ENCODE measurements at regions not wholly inside any gene's neighbourhood (a gene's known extent, or its start where the extent isn't known, plus 50 kb on each side); places are given as distances from the start of the nearest gene placed in this dataset.
A peak's percentile ranks its signal among the peaks of the same experiment; 100 is the strongest.

DNA sequence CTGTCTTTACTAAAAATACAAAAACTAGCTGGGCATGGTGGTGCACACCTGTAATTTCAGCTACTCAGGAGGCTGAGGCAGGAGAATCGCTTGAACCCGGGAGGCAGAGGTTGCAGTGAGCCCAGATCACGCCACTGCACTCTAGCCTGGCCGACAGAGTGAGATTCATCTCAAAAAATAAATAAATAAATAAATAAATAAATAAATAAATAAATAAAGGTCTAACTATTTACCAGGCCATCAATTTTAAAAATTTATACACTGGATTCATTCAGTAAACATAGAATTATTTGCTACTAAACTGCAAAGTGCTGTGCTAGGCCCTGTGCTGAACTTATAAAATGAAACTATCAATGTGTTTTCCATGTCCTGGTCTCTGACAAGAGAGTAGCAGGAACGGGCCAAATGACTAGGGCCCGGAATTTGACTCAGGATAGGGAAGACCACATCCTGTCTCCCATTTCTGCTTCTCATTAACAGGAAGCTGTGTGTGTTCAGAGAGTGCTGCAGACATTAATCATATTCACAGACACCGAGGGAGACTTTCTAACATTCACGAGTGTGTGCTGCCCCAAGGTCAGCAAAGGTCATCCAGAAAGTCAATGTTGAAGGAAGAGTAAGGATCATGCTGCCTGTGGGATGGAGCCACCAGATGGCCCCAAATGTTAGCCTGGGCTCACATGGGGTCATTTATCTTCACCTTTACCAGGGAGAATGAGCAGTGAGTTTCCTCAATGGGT lies 95.8 kb downstream of the SPP2 start:
- DNase-seq, result no peak

DNA sequence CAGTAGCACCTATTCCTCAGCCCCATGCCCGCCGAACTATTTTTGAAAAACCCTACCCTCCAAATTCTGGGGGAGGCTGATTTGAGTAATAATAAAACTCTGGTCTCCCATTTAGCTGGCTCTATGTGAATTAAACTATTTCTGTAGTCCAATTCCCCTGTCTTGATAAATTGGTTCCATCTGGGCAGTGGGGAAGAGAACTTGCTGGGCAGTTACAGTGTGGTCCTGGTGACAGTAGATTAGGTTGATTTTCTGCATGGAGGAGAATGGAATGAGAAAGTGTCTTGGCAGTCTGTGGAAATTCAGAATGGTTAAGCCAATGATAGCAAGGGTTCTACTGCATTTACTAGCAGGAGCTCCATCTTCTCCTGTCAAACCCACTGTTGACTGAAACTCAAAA lies 95.0 kb downstream of the SPP2 start:
- DNase-seq, result no peak

DNA sequence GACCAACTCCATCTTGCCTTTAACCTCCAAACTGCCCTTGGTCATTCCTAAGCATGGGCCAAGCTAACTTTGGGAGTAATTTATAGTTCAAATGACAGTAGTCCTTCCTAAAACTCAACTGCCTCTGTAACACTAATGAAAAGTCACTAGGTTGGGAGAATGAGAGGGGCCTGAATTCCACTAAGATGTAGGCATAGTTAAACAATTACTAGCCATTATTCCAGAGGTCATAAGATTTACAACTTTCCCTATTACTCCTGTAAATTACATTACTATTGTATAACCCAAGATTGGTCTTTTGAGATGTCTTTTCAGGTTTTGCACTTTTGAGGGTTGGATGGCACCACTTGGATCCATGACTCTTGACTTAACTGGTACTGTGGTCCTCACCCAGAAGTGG lies 94.6 kb downstream of the SPP2 start:
- DNase-seq, result no peak

DNA sequence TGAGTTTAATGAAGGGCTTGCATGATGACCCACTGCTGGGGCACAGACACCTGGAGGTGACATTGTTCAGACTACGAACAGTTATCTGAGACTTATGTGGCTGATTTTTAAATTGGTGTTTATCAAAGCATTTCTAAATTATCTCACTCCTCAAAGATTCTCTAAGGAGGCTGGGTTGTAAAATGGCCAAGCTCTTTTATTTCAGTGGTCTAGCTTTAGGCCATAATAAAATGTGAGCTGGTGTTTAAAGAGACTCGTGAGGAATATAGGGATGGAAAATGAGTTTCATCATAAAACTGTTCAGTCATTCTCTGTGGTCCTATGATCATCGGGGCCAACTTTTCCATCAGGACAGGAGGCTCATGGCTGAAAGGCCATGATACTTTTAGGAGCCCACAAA lies 93.4 kb downstream of the SPP2 start:
- DNase-seq, result no peak

DNA sequence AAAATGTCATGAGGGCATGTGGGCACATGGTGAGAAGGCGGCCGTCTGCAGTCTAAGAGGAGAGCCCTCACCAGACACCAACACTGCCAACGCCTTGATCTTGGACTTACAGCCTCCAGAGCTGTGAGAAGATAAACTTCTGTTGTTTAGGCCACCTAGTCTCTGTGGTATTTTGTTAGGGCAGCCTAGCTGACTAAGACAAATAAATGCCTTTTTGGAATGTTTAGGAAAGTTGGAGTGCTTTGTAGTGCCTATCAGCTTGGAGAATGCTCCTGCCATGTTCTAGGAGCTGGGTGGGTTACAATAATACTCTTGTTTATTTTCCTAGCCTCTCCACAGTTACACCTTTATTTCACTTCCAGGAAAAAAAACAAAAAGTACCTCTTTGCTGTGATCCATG lies 92.0 kb downstream of the SPP2 start:
- no peak for DNase-seq

DNA sequence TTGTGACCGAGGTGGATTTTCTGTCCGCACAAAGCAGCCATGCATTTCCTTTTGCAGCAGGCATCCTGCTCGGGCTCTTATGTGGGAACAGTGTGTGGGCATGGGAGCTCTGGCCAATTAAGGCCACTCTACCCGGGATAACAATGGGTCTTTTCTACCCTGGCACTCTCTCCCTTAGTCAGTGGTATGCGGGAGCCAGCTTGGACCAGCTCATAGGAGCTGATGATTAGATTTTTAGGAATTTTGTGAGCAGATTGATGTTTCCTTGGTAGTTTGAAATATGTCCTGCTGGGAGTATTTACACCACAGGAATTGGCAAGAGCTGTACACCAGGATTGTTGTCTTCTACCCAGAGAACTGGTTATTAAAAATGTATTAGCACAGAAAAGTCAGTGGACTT lies 89.3 kb downstream of the SPP2 start:
- DNase-seq, result no peak

DNA sequence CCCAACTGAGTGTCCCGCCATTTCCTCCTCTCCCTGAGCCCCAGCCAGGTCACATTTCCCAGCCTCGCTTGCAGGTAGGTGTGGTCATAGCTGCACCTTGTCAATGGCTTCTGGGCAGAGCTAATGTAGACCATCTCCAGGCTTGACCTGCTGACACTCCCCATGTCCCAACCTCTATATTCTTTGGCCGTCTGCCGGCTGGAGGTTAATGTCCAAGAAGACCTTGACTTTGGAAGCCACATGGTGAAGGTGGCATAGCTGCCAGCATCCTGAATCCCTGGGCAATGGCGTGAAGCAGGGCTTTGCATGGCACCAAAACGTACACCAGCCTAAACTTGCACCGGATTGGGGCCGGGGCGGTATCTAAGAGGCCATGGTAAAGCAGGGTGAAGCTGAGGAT lies 88.3 kb downstream of the SPP2 start:
- DNase-seq, result no peak

DNA sequence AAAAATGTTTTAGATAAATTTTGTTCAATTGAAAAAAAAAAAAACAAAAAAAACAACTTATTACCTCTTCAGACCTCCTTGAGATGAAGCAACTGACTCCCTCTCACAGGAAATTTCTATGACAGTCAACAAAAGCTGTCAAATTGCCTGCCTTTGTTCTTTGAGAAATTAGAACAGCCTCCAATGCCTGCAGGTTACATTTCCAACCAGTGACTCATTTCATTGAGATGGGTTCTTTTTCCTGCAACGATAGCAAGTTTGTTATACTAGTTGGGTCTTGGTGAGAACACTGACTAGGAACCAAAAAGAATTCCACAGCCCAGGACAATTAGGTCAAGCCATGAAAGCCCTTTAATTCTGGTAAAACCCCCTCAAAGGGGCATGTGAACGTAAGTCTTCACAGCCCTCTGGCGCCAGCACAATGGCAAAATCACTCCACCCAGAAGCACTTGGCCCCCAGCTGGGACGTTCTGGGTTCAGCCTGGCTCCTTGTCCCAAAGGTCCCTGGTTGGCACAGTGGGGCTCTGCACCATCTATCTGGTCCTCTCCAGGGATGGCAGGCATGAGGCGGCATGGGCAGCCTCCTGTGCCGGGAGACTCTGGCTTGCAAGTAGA lies 87.0 kb downstream of the SPP2 start:
- DNase-seq, result no peak

DNA sequence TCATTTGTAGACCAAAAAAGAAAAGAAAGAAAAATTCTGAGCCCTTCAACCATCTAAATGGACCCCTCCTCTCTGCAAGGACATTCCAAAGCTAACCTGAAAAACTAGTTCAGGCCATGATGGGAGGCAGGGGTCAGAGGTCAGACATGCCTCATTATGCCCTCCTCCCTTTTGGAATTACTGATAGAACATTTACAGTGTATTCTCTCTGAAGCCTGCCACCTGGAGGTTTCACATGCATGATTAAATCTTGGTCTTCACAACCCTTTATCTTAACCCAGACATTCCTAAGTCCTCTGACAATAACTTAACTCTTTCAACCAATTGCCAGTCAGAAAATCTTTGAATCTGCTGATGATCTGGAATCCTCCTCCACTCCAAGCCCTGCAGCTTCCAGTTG lies 86.0 kb downstream of the SPP2 start:
- DNase-seq, result no peak

DNA sequence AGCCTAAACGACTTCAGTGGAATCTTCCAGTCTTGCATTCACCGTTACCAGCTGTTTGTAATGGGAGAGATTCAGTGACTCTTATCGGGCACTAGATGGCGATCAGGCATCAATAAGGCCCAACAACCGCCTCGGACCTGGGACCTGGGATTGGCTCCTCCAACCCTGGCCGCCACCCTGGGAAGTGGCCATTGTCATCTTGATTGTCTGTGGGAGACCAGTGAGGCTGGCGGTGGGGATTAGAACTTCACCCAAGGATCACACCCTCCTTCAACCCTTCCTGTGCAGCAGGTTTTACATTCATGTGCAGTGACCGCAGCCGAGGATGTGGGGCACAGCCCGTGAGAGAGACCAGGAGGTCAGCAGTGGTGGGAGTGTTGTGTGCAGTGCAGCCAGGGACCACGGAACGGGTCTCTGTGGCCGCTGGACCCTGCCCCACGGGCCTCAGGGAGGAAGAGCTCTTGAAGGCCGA lies 85.3 kb downstream of the SPP2 start:
- peak; percentile 80 for DNase-seq

DNA sequence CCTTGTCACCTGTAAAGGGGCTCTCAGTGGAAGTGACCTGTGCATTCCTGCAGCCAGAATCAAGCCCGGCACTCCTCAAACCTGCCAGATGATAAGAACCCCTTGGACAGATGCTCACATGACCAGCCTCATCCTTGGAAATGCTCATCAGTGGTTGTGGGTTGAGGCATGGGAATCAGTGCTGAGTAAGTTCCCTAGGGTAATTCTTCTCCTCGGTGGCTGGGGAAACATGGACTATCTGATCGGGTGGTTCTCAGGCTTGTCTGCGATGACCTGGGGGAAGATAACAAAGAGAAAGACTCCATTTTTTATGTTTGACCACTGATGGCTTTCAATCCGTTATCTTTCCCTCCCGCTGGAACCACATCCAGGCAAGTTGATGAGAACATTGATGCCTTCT lies 84.0 kb downstream of the SPP2 start:
- DNase-seq, result no peak

DNA sequence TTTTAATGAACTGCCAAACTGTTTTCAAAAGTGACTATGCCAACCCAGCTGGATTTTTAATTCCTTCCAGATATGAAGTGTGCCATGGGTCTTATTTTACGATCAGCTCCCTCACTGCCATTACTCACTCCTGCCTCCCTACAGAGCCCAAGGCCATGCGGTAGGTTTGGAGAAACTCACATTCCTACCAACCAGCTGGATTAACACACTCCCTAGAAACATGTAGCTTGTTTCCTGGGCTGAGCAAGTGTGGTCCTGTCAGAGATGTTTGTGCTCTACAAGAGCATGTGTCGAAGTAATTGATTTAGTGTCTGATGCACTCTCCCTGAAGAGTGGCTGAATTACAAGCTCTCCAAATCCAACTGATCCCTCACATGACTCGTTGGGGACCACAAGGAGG lies 82.5 kb downstream of the SPP2 start:
- no peak for DNase-seq

DNA sequence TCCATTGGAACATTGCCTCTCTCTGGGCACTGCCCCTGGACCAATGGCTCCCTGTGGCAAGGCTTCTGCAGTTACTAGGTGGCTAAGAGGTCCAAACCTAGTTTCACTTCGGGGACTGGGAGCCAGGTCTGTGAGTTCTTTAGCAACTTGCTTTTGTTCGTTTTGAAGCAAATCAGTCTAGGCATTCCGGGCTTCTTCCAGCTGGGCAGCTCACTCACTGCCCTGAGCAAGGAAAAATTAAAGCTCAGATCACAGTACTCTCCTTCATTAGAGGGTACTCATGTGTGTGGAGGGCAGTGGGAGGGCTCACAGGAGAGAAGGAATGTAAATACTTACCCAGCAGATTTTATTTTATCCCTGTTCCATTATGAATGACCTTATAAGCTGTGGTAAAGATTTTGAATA lies 80.3 kb downstream of the SPP2 start:
- DNase-seq, result no peak

DNA sequence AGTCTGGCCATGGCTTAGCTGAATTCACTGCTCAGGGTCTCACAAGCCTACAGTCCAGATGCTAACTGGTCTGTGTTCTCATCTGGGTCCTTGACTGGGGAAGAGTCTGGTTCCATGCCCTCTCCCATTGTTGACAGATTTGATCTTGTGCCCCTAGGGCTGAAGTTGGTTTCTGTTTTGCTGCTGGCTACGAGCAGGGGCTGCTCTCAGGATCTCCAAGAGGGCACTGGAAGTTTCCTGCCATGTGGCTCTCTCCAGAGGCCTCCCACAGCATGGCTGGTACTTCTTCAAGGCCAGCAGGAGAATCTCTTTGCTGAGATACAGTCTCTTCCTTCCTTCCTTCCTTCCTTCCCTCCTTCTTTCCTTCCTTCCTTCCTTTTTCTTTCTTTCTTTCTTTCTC lies 78.1 kb downstream of the SPP2 start:
- DNase-seq, result no peak

Measured in NCI-H146 (cell line).